C4-2B (cell line): ENCODE measurements at regions not wholly inside any gene's neighbourhood (a gene's known extent, or its start where the extent isn't known, plus 50 kb on each side); places are given as distances from the start of the nearest gene placed in this dataset.

Experiments
- CTCF ChIP-seq: fragments of 450-650 bp; conservative IDR thresholded peaks from 2 replicates; pipeline ENCODE4 v1.5.1; 2017; ENCODE audit warnings: mild to moderate bottlenecking
- ZFX ChIP-seq: fragments of 450-650 bp; IDR thresholded peaks from 2 replicates; pipeline ENCODE4 v1.6.1; 2017

- TF ChIP-seq CTCF (no peak), ZFX (no peak)
Observed at GRCh38 chr16:54540525-54541180, 254.1 kb upstream of the IRX3 start.
